ENCODE measurements at regions not wholly inside any gene's neighbourhood (a gene's known extent, or its start where the extent isn't known, plus 50 kb on each side); places are given as distances from the start of the nearest gene placed in this dataset.

GRCh38 chr21:41008974-41009373 is 159.0 kb upstream of the BACE2 start:
- TF ChIP-seq CTCF (IDR thresholded peaks at IDR 0.05; ENCODE audit: low read length) (no peak), EZH2 (IDR thresholded peaks at IDR 0.05; ENCODE audit: borderline replicate concordance, low read length) (no peak)
